ENCODE measurements at regions not wholly inside any gene's neighbourhood (a gene's known extent, or its start where the extent isn't known, plus 50 kb on each side); places are given as distances from the start of the nearest gene placed in this dataset.

DNA sequence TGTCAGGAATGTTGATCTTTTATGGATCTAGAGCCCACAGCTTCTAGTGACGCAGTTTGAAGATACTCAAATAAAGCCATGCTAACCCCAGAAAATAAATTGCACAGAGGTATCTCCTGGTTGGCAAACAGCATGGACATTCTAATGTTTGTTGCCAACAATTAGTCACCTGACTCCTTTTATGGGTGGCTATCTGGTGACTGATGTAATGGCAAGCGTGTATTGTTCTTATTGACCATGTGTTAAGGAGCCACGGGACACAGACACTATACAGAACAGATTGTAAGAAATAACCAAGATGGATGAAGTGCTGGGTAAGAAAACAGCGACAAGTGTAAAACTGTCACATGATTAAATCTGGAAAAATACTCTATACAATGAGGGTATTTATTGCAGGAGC, 401.3 kb upstream of the PDE3A start:
- Mint-ChIP-seq H3K9me3 (no peaks in the 10 kb centered on the region), H3K27ac (no peak overlapping the region), H3K4me3 (no peak overlapping the region), H3K4me1 (peaks cover 1% of the 10 kb centered on the region), H3K36me3 (no peaks in the 10 kb centered on the region)
- DNase-seq (ENCODE audit: low spot score in 2 of 2): no peak
- no peak for ATAC-seq

DNA sequence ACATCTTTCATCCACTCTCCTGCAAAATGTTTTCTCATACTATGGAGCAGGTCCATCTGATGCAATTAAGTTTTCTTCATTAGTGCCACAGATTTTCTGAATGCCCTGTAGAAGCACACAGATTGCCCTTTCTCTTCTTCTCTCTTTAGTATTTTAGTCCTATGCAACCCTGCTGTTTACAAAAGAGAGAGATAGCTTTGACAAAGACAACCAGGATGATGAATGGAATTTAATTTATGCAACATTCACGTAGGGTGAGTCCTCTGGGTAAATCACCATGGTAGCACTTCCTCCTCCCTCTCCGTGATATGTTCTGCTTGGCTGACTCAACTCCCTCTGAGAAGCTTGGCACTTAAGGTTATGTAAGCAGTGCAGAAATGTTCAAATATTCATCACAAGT, 400.9 kb upstream of the PDE3A start:
- H3K27ac Mint-ChIP-seq: no peak overlapping the region
- no peak for DNase-seq (ENCODE audit: low spot score in 2 of 2)
- H3K36me3 Mint-ChIP-seq: no peaks in the 10 kb centered on the region
- no peak overlapping the region for H3K4me3 Mint-ChIP-seq
- H3K4me1 Mint-ChIP-seq: peaks cover 6% of the 10 kb centered on the region
- ATAC-seq: peak; percentile 72
- H3K9me3 Mint-ChIP-seq: no peaks in the 10 kb centered on the region

DNA sequence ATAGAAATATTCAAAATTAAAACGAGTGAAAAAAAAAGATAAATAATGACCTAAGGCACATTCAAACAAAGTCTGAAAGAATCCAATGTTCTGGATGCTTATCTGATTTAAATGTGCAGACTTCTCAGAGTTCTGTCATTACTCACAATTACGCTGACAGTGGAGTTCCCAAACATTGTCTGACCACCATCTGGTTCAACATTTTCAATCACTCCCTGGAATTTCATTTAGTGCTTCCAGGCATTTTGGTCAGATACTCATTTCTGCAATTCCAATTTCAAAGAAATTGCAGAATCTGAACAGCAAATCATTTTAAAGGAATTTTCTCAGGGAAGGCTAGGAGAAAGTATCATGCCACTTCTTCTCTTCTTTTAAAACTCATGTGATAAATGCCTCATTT, 398.2 kb upstream of the PDE3A start:
- Mint-ChIP-seq H3K9me3 (no peaks in the 10 kb centered on the region), H3K4me1 (peaks cover 8% of the 10 kb centered on the region), H3K4me3 (no peak overlapping the region), H3K27ac (no peak overlapping the region), H3K36me3 (no peaks in the 10 kb centered on the region)
- DNase-seq (ENCODE audit: low spot score in 2 of 2) (no peak), ATAC-seq (no peak)

DNA sequence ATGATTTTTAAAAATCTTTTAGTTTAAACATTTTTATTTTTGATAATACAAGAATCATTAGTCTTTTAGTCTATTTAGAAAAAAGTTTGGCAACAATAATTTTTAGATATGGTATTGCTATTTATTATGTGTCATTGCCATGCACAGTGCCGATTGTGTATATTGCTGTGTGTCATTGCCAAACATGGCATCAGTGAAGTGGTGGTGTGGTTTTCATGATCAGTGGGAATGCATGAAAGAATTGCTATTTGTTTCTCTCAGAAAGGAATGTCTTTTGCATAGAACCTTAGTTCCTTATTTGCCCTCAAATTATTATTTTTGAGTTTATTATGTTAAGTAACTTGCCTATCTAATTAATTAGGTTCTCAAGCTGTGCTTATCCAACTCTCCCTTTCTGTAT, 397.5 kb upstream of the PDE3A start:
- no peak overlapping the region for H3K4me3 Mint-ChIP-seq

DNA sequence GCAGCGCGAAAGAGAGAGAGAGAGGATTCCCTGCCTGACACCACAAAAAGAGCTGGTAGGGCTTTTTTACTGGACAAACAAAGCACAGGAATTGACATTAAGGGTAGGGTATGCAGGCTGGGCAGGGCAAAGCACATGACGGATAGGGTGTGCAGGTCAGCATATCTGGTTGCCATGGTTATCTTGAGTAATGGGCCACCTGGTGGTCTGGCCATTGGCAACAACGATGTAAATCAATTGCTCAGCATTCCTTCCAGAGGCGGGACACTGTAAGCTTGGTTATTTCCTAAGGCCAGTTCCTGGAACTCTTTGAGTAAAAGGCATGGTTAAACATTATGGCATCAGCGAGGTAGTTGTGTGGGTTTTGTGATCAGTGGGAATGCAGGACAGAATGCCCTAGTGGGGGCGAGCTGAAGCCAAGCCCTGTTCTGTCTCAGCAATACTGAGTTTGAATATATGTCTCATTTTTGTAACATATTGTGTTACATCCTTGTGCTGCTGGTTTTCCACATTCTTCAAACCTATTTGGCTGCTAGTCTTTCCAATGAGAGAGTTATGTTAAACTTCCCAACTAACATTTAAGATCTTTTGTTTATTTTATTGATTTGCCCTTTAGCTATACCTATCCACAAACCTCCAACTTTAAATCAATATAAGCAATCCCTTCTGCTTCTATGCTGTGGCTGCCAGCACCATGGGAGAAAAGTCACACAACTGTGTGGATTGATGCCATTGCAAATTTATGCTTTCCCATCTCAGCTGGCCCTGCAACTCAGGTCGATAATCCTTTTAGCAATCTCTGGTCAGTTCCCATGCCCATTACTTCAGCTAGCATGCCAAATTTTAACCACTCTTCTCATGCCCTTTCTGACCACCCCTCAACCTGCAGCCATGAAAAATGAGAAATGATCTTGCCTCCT, 396.7 kb upstream of the PDE3A start:
- Mint-ChIP-seq H3K4me1 (peaks cover 8% of the 10 kb centered on the region), H3K27ac (no peak overlapping the region), H3K36me3 (no peaks in the 10 kb centered on the region), H3K9me3 (no peaks in the 10 kb centered on the region), H3K4me3 (no peak overlapping the region)
- ATAC-seq: no peak
- no peak for DNase-seq (ENCODE audit: low spot score in 2 of 2)

More for the DNA sequence above, 397.5 kb upstream of the PDE3A start:
- peaks cover 8% of the 10 kb centered on the region for H3K4me1 Mint-ChIP-seq
- no peak for ATAC-seq
- no peak overlapping the region for H3K27ac Mint-ChIP-seq
- H3K36me3 Mint-ChIP-seq: no peaks in the 10 kb centered on the region
- no peaks in the 10 kb centered on the region for H3K9me3 Mint-ChIP-seq
- no peak for DNase-seq (ENCODE audit: low spot score in 2 of 2)

DNA sequence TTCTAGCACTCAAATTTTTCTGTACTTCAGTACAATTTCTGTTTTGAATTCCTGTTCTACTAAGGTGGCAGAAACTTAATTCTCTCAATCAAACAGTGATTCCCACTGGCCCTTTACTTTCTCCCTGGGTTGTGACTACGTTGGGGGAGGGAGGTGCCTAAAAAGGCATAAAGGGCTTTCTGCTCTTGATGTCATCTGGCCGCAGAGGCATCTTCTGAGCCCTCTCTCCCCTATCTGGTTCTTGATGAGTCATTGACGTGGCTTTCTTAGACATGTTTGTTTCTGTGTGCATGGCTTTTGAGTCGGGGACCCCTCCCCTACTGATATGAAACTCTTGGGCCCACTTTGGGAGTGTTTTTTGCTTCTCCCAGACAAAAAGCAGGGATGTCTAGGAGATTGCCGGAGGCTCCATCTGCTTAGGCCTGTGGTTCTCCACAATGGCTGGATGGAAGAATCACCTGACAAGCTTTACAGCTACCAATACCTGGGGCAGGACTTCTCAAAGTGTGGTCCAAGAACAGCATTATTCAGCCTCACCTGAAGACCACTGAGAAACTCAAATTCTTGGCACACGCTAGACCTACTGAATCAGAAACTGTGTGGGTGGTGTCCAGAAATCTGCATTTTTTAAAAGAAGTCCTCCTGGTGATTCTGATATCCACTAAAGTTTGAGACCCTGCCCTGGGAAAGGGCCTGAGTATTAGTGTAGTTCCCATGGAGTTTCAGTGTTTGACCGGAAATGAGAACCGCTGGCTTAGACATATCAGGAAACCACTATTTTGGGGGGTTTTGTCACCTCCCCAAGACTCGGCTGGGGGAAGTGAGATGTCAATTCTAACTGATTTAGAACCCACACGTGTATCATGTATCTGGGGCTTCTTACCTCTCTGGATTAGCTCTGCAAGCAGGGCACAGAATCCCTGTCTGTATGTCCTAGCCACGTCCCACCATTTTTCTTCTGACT, 395.7 kb upstream of the PDE3A start:
- no peak overlapping the region for H3K4me3 Mint-ChIP-seq
- ATAC-seq (peak; percentile 88), DNase-seq (ENCODE audit: low spot score in 2 of 2) (no peak)
- H3K9me3 Mint-ChIP-seq: no peaks in the 10 kb centered on the region
- H3K36me3 Mint-ChIP-seq: no peaks in the 10 kb centered on the region
- peaks cover 8% of the 10 kb centered on the region for H3K4me1 Mint-ChIP-seq
- peak overlapping the region; percentile 46 for H3K27ac Mint-ChIP-seq

DNA sequence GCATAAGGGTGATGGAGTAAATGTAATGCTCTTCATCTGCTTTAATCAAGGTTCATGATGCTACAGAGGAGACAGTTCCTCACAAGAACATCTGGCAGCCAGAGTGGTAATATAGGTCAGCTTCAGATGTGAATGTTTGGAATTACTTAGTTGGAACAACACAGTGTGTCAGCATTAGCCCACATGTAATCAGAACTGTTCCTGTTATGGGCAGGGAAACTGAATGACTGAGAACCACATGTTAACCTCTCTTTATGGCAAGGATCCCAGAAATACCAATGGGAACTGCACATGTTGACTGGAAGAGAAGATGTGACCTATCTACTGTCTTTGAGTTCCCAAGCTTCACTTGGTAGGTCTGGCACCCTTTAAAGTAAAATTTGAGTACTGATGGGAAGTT, 390.1 kb upstream of the PDE3A start:
- H3K9me3 Mint-ChIP-seq: no peaks in the 10 kb centered on the region
- H3K4me3 Mint-ChIP-seq: no peak overlapping the region
- no peak overlapping the region for H3K27ac Mint-ChIP-seq
- no peaks in the 10 kb centered on the region for H3K36me3 Mint-ChIP-seq
- ATAC-seq (no peak), DNase-seq (ENCODE audit: low spot score in 2 of 2) (no peak)
- H3K4me1 Mint-ChIP-seq: no peaks in the 10 kb centered on the region

DNA sequence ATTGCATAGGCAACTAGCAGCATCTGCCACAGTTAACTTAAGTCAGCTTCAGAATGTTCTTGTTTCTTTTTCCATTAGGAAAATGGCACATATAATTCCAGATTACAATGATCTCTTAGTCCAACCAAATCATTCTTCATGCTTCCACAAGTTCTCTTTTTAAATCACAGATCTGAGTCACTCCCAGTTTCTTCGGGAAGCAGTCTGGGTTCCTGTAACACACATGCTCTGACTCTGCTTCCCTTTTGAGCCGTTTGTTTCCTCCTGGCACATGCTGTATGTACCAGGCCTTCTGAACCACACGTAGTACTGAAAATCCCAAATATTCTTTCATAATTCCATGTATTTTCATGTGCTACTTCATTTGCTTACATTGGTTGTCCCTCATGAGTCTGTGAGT, 388.8 kb upstream of the PDE3A start:
- no peak overlapping the region for H3K4me3 Mint-ChIP-seq
- H3K36me3 Mint-ChIP-seq: no peaks in the 10 kb centered on the region
- no peak overlapping the region for H3K27ac Mint-ChIP-seq
- no peaks in the 10 kb centered on the region for H3K9me3 Mint-ChIP-seq
- DNase-seq (ENCODE audit: low spot score in 2 of 2) (no peak), ATAC-seq (no peak)
- H3K4me1 Mint-ChIP-seq: no peaks in the 10 kb centered on the region

DNA sequence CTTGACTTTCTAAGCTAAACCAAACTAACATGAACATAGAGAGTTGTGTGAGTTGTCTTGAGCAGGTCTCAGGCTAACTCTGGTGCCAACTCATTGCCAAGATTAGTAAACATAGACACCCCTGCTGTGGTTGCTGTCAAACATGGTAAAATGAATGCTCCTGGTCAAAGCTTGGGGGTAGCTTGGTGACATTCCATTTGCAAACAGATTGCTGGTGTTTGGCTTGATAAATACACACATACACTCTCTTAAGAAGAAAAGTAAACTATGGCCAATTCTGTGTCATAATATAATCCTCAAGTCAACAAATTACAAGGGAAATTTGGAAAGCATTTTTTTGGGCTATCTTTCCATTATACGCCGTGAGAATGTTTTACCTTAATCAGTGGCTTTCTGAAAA, 386.4 kb upstream of the PDE3A start:
- DNase-seq (ENCODE audit: low spot score in 2 of 2) (no peak), ATAC-seq (no peak)
- H3K27ac Mint-ChIP-seq: no peak overlapping the region
- H3K4me3 Mint-ChIP-seq: no peak overlapping the region
- no peaks in the 10 kb centered on the region for H3K9me3 Mint-ChIP-seq
- H3K36me3 Mint-ChIP-seq: no peaks in the 10 kb centered on the region
- no peaks in the 10 kb centered on the region for H3K4me1 Mint-ChIP-seq

DNA sequence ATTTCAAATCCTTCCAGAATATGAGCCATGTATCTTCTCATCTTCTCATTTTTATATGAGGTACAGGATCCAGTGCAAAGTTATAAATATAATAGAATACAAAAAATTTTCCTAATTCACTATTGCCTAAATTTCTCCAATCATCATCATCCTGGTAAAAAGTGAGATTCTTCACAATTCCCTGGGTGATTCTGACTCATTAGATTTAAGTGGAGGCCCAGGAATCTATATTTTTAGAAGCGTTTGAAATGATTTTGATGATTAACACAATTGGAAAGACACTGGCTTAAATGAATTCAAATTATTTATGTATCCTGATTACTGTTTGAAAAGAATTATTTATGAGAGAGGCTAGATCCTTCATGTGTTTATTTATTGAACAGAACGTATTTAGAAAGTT, 380.3 kb upstream of the PDE3A start:
- Mint-ChIP-seq H3K4me3 (no peak overlapping the region), H3K9me3 (no peaks in the 10 kb centered on the region), H3K36me3 (no peaks in the 10 kb centered on the region), H3K27ac (no peak overlapping the region), H3K4me1 (no peaks in the 10 kb centered on the region)
- no peak for DNase-seq (ENCODE audit: low spot score in 2 of 2)
- no peak for ATAC-seq

DNA sequence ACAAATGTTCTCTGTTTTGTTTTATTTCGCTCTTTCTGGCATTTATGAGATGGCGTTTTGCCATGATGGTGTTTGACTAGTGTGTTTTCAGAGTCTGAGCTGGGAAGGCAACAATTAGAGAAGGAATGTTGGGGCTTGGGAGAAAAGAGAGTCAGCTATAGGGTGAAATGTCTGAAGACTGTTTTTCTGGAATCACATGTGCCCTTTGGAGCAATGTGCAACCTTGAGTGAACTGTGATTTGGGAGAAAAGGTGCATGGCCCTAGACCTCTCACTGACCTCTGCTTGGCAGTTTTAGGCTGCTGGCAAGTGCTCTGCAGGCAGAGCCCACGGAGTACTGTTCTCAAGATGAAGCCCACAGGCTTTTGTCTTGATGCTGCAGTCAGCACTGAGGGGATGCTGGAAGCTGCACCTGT, 379.9 kb upstream of the PDE3A start:
- no peak for DNase-seq (ENCODE audit: low spot score in 2 of 2)
- no peak for ATAC-seq
- no peaks in the 10 kb centered on the region for H3K36me3 Mint-ChIP-seq
- H3K9me3 Mint-ChIP-seq: peaks cover under 1% of the 10 kb centered on the region
- H3K4me3 Mint-ChIP-seq: no peak overlapping the region
- no peak overlapping the region for H3K27ac Mint-ChIP-seq
- H3K4me1 Mint-ChIP-seq: no peaks in the 10 kb centered on the region

DNA sequence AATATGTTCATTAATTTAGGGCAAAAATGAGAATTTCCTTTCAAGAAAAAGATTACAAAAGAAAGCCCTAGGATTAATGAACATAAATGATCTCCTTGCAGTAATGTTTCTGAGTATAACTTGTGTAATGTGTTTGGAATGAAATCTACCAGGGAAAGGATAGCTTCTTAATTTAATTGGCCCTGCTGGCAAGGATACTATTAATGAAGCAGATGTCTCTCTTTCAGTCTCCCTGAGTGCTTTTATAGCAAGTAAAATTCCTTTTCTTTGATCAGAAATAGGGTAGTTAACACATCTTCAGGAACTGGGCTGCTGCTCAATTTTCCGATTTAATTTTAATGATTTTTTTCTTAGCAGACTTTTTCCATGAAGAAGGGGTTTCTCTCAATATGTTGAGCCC, 379.4 kb upstream of the PDE3A start:
- Mint-ChIP-seq H3K4me1 (no peaks in the 10 kb centered on the region), H3K36me3 (no peaks in the 10 kb centered on the region), H3K4me3 (no peak overlapping the region), H3K27ac (no peak overlapping the region), H3K9me3 (peaks cover 3% of the 10 kb centered on the region)
- ATAC-seq (no peak), DNase-seq (ENCODE audit: low spot score in 2 of 2) (no peak)

DNA sequence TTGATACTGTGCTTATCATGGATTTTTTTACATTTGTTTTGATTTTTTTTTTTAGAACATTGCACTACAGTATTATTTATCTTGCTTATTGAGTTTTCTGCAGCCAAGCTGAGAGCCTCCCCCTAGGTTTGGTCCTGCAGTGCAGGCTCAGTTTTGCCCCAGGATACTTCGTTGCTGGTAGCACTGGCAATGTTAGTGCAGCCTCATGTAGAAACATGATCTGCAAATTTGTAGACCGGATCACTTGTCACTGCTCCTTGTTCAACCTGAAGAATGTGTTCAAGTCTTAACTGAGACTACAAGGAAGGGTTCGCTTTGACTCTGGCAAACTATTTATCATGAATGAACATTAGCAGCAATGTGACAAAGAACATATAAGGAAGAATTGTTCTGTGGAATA, 377.2 kb upstream of the PDE3A start:
- Mint-ChIP-seq H3K9me3 (peaks cover 3% of the 10 kb centered on the region), H3K4me1 (no peaks in the 10 kb centered on the region), H3K4me3 (no peak overlapping the region), H3K27ac (no peak overlapping the region), H3K36me3 (no peaks in the 10 kb centered on the region)
- ATAC-seq: no peak
- no peak for DNase-seq (ENCODE audit: low spot score in 2 of 2)

DNA sequence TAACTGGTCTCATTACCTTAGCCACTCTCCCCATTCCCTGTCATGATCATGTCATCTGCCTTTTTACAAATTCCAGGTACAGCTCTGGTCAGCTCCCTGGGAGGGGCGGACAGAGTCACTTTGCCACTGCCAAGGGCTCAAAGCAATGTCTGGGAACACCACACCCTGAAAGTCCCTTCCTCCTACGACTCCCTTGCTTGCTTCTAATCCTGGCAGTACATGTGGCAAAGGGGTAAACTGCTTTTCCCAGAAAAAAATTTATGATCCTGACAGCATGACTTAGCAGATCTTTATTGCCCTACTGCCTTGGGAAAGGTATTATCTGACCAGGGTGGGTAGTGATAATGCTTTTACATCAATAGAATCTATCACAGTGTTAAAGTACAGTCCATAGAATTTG, 376.0 kb upstream of the PDE3A start:
- H3K36me3 Mint-ChIP-seq: no peaks in the 10 kb centered on the region
- ATAC-seq (no peak), DNase-seq (ENCODE audit: low spot score in 2 of 2) (no peak)
- no peak overlapping the region for H3K4me3 Mint-ChIP-seq
- no peaks in the 10 kb centered on the region for H3K4me1 Mint-ChIP-seq
- peaks cover 3% of the 10 kb centered on the region for H3K9me3 Mint-ChIP-seq
- no peak overlapping the region for H3K27ac Mint-ChIP-seq

DNA sequence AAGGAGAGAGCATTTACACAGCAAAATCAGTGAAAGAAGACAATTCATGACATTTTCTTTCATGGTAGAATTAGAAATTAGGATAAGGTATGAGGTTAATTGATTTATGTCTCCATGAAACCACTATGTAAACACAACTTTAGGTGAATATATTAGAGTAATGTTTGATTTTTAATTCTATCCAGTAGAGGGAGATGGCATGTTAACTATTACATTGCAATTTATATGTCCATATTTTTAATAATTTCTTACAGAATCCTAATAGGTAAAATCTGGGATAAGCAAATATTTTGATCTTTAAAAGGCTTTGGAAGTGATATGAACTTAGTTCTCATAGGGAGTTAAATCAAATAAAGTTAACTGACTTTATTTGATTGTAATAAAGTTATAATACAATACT, 373.4 kb upstream of the PDE3A start:
- H3K27ac Mint-ChIP-seq: no peak overlapping the region
- no peak overlapping the region for H3K4me3 Mint-ChIP-seq
- H3K36me3 Mint-ChIP-seq: no peaks in the 10 kb centered on the region
- no peaks in the 10 kb centered on the region for H3K4me1 Mint-ChIP-seq
- peaks cover 3% of the 10 kb centered on the region for H3K9me3 Mint-ChIP-seq
- DNase-seq (ENCODE audit: low spot score in 2 of 2): no peak
- no peak for ATAC-seq
